CD4-positive, alpha-beta memory T cell (primary cell): ENCODE measurements at regions not wholly inside any gene's neighbourhood (a gene's known extent, or its start where the extent isn't known, plus 50 kb on each side); places are given as distances from the start of the nearest gene placed in this dataset.

Source experiments
- CTCF ChIA-PET: fragments of 350-600 bp; sonication (Branson Sonifier 250); formaldehyde crosslinking; loops from one replicate; lab custom pipeline; 2021; ENCODE audit warnings: inconsistent platforms; ENCODE audit not compliant: partially characterized antibody; lab: Charles Lee
- POLR2A ChIA-PET: fragments of 350-600 bp; sonication (Branson Sonifier 250); formaldehyde crosslinking; loops from one replicate; lab custom pipeline; 2021; ENCODE audit not compliant: partially characterized antibody; lab: Charles Lee
- DNase-seq, 5 donors: peaks; one replicate each; pipeline versions ENCODE4 v3.0.0 to v3.0.0-alpha.2; 2020 to 2022; ENCODE audit warnings: mixed read lengths in 1 of 5
- H3K27ac ChIP-seq: one replicate; pipeline ENCODE4 v1.7.0; 2013; ENCODE audit warnings: low read depth, low read length
- H3K27me3 ChIP-seq: 2 replicates; pipeline ENCODE4 v1.7.0; 2013; ENCODE audit warnings: mild to moderate bottlenecking, low read length, moderate library complexity; ENCODE audit not compliant: insufficient read depth
- H3K36me3 ChIP-seq: 2 replicates; pipeline ENCODE4 v1.7.0; 2013; ENCODE audit warnings: mild to moderate bottlenecking, low read length, moderate library complexity; ENCODE audit not compliant: insufficient read depth
- H3K4me1 ChIP-seq: 2 replicates; pipeline ENCODE4 v1.7.0; 2013; ENCODE audit warnings: mild to moderate bottlenecking, low read length, moderate library complexity; ENCODE audit not compliant: insufficient read depth
- H3K4me3 ChIP-seq, 2 donors: one replicate each; pipeline ENCODE4 v1.7.0; 2013; ENCODE audit warnings: low read length in 2 of 2, mild to moderate bottlenecking in 1 of 2
- H3K9me3 ChIP-seq, 2 donors: one replicate each; pipeline ENCODE4 v1.7.0; 2013; ENCODE audit warnings: low read length in 2 of 2, control low read depth in 1 of 2; ENCODE audit not compliant: control insufficient read depth in 1 of 2
- H3K27ac Mint-ChIP-seq, 7 donors: one replicate each; pipeline ENCODE4 v1.8.0; 2020 to 2021; ENCODE audit warnings: mixed read lengths in 7 of 7, mild to moderate bottlenecking in 6 of 7, inconsistent platforms in 3 of 7, moderate library complexity in 3 of 7
- H3K27me3 Mint-ChIP-seq, 2 donors: one replicate each; pipeline ENCODE4 v1.8.0; 2020 to 2021; ENCODE audit warnings: mixed read lengths in 2 of 2
- H3K36me3 Mint-ChIP-seq, 2 donors: one replicate each; pipeline ENCODE4 v1.8.0; 2020 to 2021; ENCODE audit warnings: mixed read lengths in 2 of 2, inconsistent platforms in 1 of 2, mild to moderate bottlenecking in 1 of 2
- H3K4me1 Mint-ChIP-seq, 4 donors: one replicate each; pipeline ENCODE4 v1.8.0; 2020 to 2021; ENCODE audit warnings: mixed read lengths in 4 of 4, mild to moderate bottlenecking in 1 of 4
- H3K4me3 Mint-ChIP-seq, 8 donors: one replicate each; pipeline ENCODE4 v1.8.0; 2020 to 2021; ENCODE audit warnings: mixed read lengths in 8 of 8, mild to moderate bottlenecking in 7 of 8, moderate library complexity in 6 of 8, inconsistent platforms in 3 of 8
- H3K9me3 Mint-ChIP-seq, 8 donors: one replicate each; pipeline ENCODE4 v1.8.0; 2020 to 2021; ENCODE audit warnings: mixed read lengths in 8 of 8, mild to moderate bottlenecking in 5 of 8, inconsistent platforms in 3 of 8, moderate library complexity in 1 of 8
- intact Hi-C: fragments of 100-400 bp; cut with micrococcal nuclease; formaldehyde crosslinking; loops from one replicate; pipeline ENCODE4 v1.15.1; 2023

DNA sequence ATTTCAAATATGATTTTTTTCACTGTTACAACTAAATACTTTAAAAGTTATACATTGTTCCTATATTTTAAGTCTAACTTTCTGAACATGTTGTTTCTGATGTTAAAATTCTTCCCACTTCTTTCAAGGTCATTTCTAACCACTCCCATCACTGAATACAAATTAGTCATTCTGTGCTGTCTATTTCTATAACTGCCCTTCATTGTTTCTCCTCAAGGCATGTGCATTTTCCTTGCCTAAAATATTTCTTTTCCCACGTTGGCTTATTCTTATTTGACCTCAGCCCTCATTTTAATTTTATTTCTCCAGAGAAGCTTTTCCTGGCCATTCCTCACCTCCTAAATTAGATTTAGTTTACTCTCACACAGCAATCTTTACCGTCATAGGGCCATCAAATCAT is 198.9 kb upstream of the GULP1 start:
- Histone ChIP-seq H3K27me3 (no peaks in the 10 kb centered on the region), H3K27ac (no peak overlapping the region), H3K9me3 (no peaks in the 10 kb centered on the region), H3K36me3 (no peaks in the 10 kb centered on the region), H3K4me3 (no peak overlapping the region), H3K4me1 (no peaks in the 10 kb centered on the region)
- H3K36me3 Mint-ChIP-seq = no peaks in the 10 kb centered on the region
- no peak overlapping the region for H3K27ac Mint-ChIP-seq
- POLR2A ChIA-PET = no interaction called here
- H3K4me3 Mint-ChIP-seq = no peak overlapping the region
- CTCF ChIA-PET = no interaction called here
- intact Hi-C loops = no loop called here
- H3K4me1 Mint-ChIP-seq = no peaks in the 10 kb centered on the region
- no peak for DNase-seq
- H3K9me3 Mint-ChIP-seq = peaks cover 0 to 5% (median 0%) of the 10 kb centered on the region in 8 donors
- no peaks in the 10 kb centered on the region for H3K27me3 Mint-ChIP-seq

DNA sequence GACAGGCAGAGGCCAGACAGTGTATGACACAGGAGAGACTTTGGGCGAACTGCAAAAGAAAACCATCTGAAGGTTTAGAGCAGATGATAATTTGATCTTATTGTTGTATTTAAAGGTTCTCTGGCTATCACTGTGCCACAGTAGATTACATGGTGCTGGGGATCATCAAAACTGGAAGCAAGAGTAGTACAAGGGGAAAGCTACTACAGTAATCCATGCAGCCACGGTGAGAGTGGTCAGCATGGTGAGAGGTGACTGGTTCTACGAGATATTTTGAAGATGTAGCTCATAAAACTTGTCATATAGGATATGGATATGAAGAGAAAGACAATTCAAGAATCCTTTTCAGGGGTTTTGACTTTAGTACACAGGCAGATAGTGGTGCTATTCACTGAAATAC is 194.8 kb upstream of the GULP1 start:
- no peaks in the 10 kb centered on the region for H3K27me3 Mint-ChIP-seq
- ChIA-PET POLR2A (no interaction called here), CTCF (no interaction called here)
- no peaks in the 10 kb centered on the region for H3K36me3 Mint-ChIP-seq
- Histone ChIP-seq H3K4me3 (no peak overlapping the region), H3K27ac (no peak overlapping the region), H3K36me3 (no peaks in the 10 kb centered on the region), H3K4me1 (no peaks in the 10 kb centered on the region), H3K9me3 (no peaks in the 10 kb centered on the region), H3K27me3 (no peaks in the 10 kb centered on the region)
- H3K9me3 Mint-ChIP-seq = peaks cover 0 to 5% (median 0%) of the 10 kb centered on the region in 8 donors
- intact Hi-C loops = no loop called here
- no peak overlapping the region for H3K4me3 Mint-ChIP-seq
- H3K4me1 Mint-ChIP-seq = no peaks in the 10 kb centered on the region
- no peak for DNase-seq
- H3K27ac Mint-ChIP-seq = no peak overlapping the region

- no peak overlapping the region for H3K27ac Mint-ChIP-seq
- peaks cover 0 to 6% (median 0%) of the 10 kb centered on the region in 8 donors for H3K9me3 Mint-ChIP-seq
- CTCF ChIA-PET = no interaction called here
- H3K4me3 Mint-ChIP-seq = no peak overlapping the region
- POLR2A ChIA-PET = no interaction called here
- H3K36me3 ChIP-seq = no peaks in the 10 kb centered on the region
- H3K27me3 ChIP-seq = no peaks in the 10 kb centered on the region
- no peaks in the 10 kb centered on the region for H3K9me3 ChIP-seq
- no peaks in the 10 kb centered on the region for H3K4me1 ChIP-seq
- H3K4me3 ChIP-seq = no peak overlapping the region
- H3K4me1 Mint-ChIP-seq = no peaks in the 10 kb centered on the region
- intact Hi-C loops = no loop called here
- no peak for DNase-seq
- H3K27me3 Mint-ChIP-seq = no peaks in the 10 kb centered on the region
- no peaks in the 10 kb centered on the region for H3K36me3 Mint-ChIP-seq
- no peak overlapping the region for H3K27ac ChIP-seq
Observed at GRCh38 chr2:188102881-188103280, 188.8 kb upstream of the GULP1 start.

DNA sequence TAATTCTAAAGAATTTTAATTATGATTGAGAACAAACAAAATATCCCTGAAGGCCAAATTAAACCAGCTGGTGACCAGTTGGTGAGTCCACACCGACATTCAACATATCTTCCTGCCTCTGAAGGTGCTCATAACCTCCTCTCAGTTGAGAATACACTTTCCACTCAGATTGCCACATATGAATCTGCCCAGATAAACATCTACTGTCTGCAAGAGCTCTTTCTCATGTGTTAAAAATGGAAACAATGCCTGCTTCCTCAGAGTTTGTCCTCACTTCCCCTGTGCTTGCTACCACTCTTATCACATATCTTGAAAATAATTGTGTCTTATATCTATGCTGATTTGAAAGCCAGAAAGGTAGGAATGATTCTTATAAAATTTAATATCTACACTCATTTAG is 177.7 kb upstream of the GULP1 start:
- no peaks in the 10 kb centered on the region for H3K27me3 ChIP-seq
- intact Hi-C loops = no loop called here
- H3K27ac ChIP-seq = no peak overlapping the region
- H3K4me3 ChIP-seq = no peak overlapping the region
- no peaks in the 10 kb centered on the region for H3K36me3 ChIP-seq
- H3K4me1 ChIP-seq = no peaks in the 10 kb centered on the region
- POLR2A ChIA-PET = no interaction called here
- no peaks in the 10 kb centered on the region for H3K9me3 ChIP-seq
- H3K4me3 Mint-ChIP-seq = no peak overlapping the region
- CTCF ChIA-PET = no interaction called here
- DNase-seq = no peak
- no peak overlapping the region for H3K27ac Mint-ChIP-seq
- H3K9me3 Mint-ChIP-seq = peaks cover 0 to 3% (median 0%) of the 10 kb centered on the region in 8 donors
- no peaks in the 10 kb centered on the region for H3K36me3 Mint-ChIP-seq
- H3K4me1 Mint-ChIP-seq = no peaks in the 10 kb centered on the region
- H3K27me3 Mint-ChIP-seq = no peaks in the 10 kb centered on the region

- POLR2A ChIA-PET = no interaction called here
- Mint-ChIP-seq H3K4me1 (no peaks in the 10 kb centered on the region), H3K9me3 (peaks cover 0 to 4% (median 0%) of the 10 kb centered on the region in 8 donors), H3K27ac (no peak overlapping the region), H3K4me3 (no peak overlapping the region), H3K36me3 (no peaks in the 10 kb centered on the region), H3K27me3 (no peaks in the 10 kb centered on the region)
- Histone ChIP-seq H3K36me3 (no peaks in the 10 kb centered on the region), H3K4me1 (no peaks in the 10 kb centered on the region), H3K27me3 (no peaks in the 10 kb centered on the region), H3K4me3 (no peak overlapping the region), H3K9me3 (no peaks in the 10 kb centered on the region), H3K27ac (no peak overlapping the region)
- CTCF ChIA-PET = no interaction called here
- intact Hi-C loops = no loop called here
- no peak for DNase-seq
Observed at GRCh38 chr2:188117706-188118105, 174.0 kb upstream of the GULP1 start.

DNA sequence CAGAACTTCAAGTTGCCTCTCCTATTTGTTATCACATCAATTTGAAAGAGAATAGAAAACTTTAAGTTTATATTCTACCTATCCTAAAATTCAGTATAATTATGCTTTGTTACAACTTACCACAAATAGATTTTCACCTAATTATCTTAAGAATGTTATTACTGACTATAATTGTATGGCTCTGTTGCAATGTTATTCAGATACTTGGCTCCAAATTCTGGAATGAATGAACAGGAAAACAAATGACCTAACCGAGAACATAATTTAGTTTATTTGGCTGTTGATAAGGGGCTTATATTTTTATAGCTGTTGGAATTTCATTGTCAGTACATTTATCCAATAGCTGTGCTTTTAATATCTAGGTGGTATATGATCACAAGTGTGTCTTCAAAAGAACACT is 173.2 kb upstream of the GULP1 start:
- H3K36me3 ChIP-seq = no peaks in the 10 kb centered on the region
- intact Hi-C loops = no loop called here
- no peaks in the 10 kb centered on the region for H3K9me3 ChIP-seq
- no peaks in the 10 kb centered on the region for H3K4me1 ChIP-seq
- Mint-ChIP-seq H3K27ac (no peak overlapping the region), H3K4me3 (no peak overlapping the region), H3K9me3 (peaks cover 0 to 4% (median under 1%) of the 10 kb centered on the region in 8 donors), H3K4me1 (no peaks in the 10 kb centered on the region), H3K27me3 (no peaks in the 10 kb centered on the region), H3K36me3 (no peaks in the 10 kb centered on the region)
- no peak overlapping the region for H3K4me3 ChIP-seq
- no peak overlapping the region for H3K27ac ChIP-seq
- no peaks in the 10 kb centered on the region for H3K27me3 ChIP-seq
- CTCF ChIA-PET = no interaction called here
- POLR2A ChIA-PET = no interaction called here
- no peak for DNase-seq

DNA sequence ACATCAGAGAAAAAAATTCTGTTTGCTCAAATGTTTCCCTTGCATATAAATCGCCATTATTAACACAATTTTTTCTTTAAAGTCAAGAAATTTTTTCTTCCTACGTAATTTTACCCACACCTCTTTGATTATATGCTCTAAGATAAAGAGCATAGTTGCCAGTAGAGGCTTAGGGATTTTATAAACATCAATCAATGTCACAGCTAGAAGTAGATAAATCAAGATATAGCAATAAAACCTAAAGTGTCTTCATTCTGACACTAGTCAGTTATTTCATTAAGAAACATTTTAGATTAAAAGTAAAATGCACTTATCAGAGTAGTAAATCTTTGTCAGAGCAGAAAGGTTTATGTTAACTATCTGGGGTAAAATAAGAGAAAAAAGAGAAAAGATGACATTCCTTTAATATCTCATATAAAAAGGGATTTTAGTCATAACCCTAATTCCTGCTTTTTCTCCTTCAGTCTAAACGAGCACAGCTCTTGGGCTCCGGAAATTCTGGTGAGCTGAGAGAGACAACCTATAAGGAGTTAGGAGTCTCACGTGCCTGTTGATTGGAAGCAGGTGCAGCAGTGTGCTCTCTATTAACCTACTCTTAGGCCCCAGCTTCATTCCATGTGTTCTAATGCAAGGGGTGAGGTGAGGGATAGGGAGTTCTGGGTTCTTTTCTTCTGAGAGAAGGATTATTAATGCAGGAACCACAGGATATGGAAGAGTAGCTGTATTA is 172.4 kb upstream of the GULP1 start:
- Histone ChIP-seq H3K9me3 (no peaks in the 10 kb centered on the region), H3K27ac (no peak overlapping the region), H3K36me3 (no peaks in the 10 kb centered on the region), H3K4me1 (no peaks in the 10 kb centered on the region), H3K27me3 (no peaks in the 10 kb centered on the region), H3K4me3 (no peak overlapping the region)
- peaks cover 0 to 4% (median under 1%) of the 10 kb centered on the region in 8 donors for H3K9me3 Mint-ChIP-seq
- intact Hi-C loops = no loop called here
- no peak overlapping the region for H3K27ac Mint-ChIP-seq
- DNase-seq = no peak
- no peaks in the 10 kb centered on the region for H3K36me3 Mint-ChIP-seq
- no peaks in the 10 kb centered on the region for H3K4me1 Mint-ChIP-seq
- H3K27me3 Mint-ChIP-seq = no peaks in the 10 kb centered on the region
- H3K4me3 Mint-ChIP-seq = no peak overlapping the region
- POLR2A ChIA-PET = no interaction called here
- CTCF ChIA-PET = no interaction called here
